Activated naive CD8-positive, alpha-beta T cell treated with anti-CD3 and anti-CD28 coated beads, Interleukin-2, amount 50 U/mL, for 24 hours (primary cell): ENCODE measurements at regions not wholly inside any gene's neighbourhood (a gene's known extent, or its start where the extent isn't known, plus 50 kb on each side); places are given as distances from the start of the nearest gene placed in this dataset.

Experiments used
- ATAC-seq: fragments of 150-1000 bp; cut with Tn5 transposase; one replicate; pipeline ENCODE4 v1.10.0; 2021
- DNase-seq: peaks from one replicate; pipeline ENCODE4 v3.0.0; 2021
- H3K27ac Mint-ChIP-seq: one replicate; pipeline ENCODE4 v1.8.0; 2021; ENCODE audit warnings: mild to moderate bottlenecking, mixed read lengths
- H3K27me3 Mint-ChIP-seq: one replicate; pipeline ENCODE4 v1.8.0; 2021; ENCODE audit warnings: mixed read lengths
- H3K36me3 Mint-ChIP-seq: one replicate; pipeline ENCODE4 v1.8.0; 2021; ENCODE audit warnings: low read depth, mixed read lengths
- H3K4me1 Mint-ChIP-seq: one replicate; pipeline ENCODE4 v1.8.0; 2021; ENCODE audit warnings: mixed read lengths
- H3K4me3 Mint-ChIP-seq: one replicate; pipeline ENCODE4 v1.8.0; 2021; ENCODE audit warnings: mild to moderate bottlenecking, moderate library complexity, mixed read lengths
- H3K9me3 Mint-ChIP-seq: one replicate; pipeline ENCODE4 v1.8.0; 2021; ENCODE audit warnings: mixed read lengths

DNA sequence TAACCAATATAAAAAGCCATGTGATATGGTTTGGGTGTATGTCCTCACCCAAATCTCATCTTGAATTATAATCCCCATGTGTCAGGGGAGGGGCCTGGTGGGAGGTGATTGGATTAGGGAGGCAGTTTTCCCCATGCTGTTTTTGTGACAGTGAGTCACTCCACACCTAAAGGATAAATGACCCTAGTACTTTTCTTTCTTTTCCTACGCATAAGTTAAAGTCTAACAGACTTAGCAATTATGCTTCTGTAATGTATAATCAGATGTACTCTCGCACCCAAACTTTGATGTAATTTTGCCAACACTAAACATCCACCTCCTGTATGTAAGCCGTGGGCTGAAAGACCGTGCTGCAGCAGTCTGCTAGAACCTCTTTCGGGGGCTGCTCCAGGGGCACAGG, 97.2 kb upstream of the DSEL start:
- Mint-ChIP-seq H3K9me3 (no peaks in the 10 kb centered on the region), H3K4me1 (no peaks in the 10 kb centered on the region), H3K27ac (no peak overlapping the region), H3K36me3 (no peaks in the 10 kb centered on the region), H3K27me3 (peaks cover 2% of the 10 kb centered on the region), H3K4me3 (no peak overlapping the region)
- DNase-seq (no peak), ATAC-seq (no peak)

DNA sequence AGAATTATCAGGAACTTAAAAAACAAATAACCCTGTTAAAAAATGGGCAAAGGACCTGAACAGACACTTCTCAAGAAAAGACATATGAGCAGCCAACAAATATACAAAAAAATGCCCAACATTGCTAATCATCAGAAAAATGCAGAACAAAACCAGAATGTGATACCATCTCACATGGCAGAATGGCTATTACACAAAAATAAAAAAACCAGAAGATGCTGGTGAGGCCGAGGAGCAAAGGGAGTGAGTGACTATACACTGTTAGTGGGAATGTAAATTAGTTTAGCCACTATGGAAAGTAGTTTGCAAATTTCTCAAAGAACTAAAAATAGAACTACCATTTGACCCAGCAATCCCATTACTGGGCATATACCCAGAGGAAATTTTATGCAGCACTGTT, 95.8 kb upstream of the DSEL start:
- no peak overlapping the region for H3K27ac Mint-ChIP-seq
- no peaks in the 10 kb centered on the region for H3K9me3 Mint-ChIP-seq
- no peak overlapping the region for H3K4me3 Mint-ChIP-seq
- H3K36me3 Mint-ChIP-seq: no peaks in the 10 kb centered on the region
- DNase-seq (no peak), ATAC-seq (no peak)
- no peaks in the 10 kb centered on the region for H3K4me1 Mint-ChIP-seq
- H3K27me3 Mint-ChIP-seq: peaks cover 2% of the 10 kb centered on the region

DNA sequence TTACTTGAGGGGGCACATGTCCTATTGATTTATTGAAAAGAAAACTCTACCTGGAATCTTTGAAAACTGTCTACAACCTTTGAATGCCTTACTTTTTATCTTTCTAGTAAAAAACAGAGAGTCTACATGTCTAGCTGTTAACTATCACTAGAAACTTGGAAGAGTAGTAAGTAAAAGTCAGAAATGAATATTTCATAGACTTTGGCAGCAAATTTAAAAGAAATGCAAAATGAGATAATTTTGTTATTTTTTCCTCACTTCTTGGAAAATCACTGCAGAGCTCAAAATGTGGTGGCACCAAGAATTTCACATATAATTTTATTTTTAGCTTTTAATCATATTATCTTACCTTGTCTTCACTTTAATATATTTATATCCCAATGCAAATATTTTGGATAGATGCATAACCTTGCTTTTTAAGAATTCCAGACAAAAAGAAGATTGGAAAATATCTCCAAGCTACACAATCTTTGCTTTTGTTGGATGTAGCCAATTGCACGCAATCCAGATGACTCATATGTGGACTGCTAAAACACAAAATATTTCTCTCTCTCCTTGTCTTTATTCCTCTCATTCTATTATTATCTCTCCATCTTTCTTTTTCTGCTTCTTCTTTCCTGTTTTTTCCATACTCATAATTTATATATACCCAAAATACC, 92.2 kb upstream of the DSEL start:
- no peaks in the 10 kb centered on the region for H3K4me1 Mint-ChIP-seq
- H3K4me3 Mint-ChIP-seq: no peak overlapping the region
- peaks cover 2% of the 10 kb centered on the region for H3K27me3 Mint-ChIP-seq
- no peaks in the 10 kb centered on the region for H3K36me3 Mint-ChIP-seq
- peaks cover 10% of the 10 kb centered on the region for H3K9me3 Mint-ChIP-seq
- DNase-seq: no peak
- H3K27ac Mint-ChIP-seq: no peak overlapping the region
- ATAC-seq: no peak

DNA sequence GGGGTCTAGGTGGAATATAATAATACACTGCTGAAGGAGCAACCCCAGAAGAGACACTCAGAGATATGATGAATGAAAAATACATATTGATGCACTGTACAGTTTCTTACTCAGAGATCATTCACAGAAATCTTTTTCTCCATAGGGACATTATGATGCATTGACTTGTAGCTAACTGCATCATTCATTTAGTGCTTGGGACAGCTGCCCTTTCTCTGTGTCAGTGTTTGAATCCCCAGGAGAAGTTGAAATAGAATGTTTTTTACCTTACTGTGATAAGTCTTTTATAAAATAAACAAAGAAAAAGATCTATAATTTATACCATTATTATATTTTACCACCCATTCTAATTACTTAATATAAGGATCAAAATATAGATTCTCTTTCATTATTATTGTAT, 91.7 kb upstream of the DSEL start:
- Mint-ChIP-seq H3K36me3 (no peaks in the 10 kb centered on the region), H3K9me3 (peaks cover 12% of the 10 kb centered on the region), H3K27me3 (peaks cover 2% of the 10 kb centered on the region), H3K4me3 (no peak overlapping the region), H3K27ac (no peak overlapping the region), H3K4me1 (no peaks in the 10 kb centered on the region)
- DNase-seq (no peak), ATAC-seq (no peak)

DNA sequence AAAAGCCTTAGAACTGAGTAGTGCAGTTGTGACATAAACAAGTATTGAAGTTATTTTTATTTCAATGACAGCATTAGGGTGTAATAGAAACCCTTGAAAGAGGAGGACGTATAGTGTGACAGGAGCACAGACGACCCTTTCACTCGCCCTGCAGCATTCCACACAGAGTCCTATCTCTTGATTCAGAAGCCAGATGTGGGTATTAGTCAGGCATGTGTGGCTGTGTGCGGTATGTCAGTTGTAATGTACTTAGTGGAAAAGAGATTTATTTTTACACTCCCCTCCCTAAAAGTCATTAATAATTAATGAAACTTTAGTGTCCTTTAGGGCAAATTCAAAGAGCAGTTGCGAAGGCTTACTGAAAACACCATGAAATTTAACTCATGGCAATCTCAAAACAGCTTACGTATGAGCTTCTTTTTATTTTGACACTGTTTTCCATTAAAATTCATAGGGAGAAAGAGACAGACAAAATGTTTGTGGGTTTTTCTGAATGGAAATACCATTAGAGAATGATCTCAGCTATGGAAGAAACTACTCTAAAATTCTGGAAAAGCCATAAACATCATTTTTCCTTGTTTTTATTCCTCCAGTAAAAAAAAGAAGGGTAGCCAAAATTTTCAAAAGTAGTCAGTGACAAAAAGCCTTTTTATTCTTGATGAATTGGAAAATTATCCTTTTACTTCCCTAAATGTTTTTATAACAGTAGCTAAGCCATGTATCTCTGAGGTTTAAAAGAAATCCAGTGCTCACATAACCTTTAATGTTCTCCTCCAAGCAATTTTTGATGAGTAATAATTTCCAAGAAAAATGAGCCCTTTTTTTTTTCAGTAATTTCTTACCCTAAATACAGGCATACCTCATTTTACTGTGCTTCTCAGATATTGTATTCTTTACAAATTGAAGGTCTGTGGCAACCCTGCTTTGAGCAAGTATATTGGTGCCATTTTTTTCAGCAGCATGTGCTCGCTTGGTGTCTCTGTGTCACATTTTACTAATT, 84.0 kb upstream of the DSEL start:
- no peak overlapping the region for H3K4me3 Mint-ChIP-seq
- H3K27me3 Mint-ChIP-seq: no peaks in the 10 kb centered on the region
- H3K4me1 Mint-ChIP-seq: peaks cover 2% of the 10 kb centered on the region
- no peak for ATAC-seq
- H3K9me3 Mint-ChIP-seq: peaks cover 10% of the 10 kb centered on the region
- no peak overlapping the region for H3K27ac Mint-ChIP-seq
- DNase-seq: no peak
- H3K36me3 Mint-ChIP-seq: no peaks in the 10 kb centered on the region

DNA sequence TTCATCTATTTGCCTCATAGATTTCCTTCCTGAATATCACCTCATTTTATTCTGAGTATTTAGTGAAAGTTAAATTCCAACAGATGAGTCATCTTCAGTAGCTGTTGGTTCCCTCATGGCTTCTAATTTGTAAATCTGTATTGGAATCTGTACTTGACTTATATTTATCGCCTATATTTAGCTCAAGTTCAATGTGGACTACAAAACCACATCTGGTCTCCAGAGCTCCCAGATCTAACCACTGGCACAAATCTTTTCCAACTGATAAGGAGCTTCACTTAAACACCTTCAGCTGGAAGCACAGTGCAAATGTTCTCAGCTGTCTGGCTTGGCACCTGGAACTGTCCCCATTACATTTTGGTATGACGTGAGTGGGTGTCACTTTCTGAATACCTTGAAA, 82.8 kb upstream of the DSEL start:
- H3K27ac Mint-ChIP-seq: no peak overlapping the region

DNA sequence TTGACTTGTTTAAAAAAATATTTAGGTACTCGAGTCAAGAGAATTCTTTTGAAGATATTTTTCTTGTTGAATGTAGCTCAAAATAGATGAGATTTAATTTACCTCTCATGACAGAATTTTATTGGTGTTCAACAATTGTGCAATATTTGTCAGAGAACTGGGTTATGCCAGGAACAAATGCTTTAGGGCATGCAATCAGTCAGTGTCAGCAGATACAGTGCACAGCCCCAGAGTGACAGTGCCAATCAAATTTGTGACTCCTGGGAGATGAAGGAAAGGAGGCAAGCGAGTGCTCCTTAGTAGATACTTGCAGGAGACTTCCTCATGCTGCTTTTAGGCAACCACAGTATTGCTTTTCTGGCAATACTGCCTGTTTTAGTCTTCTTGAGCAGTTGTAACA, 81.2 kb upstream of the DSEL start:
- Mint-ChIP-seq H3K27me3 (peaks cover 3% of the 10 kb centered on the region), H3K4me3 (no peak overlapping the region), H3K36me3 (no peaks in the 10 kb centered on the region), H3K9me3 (peaks cover 8% of the 10 kb centered on the region), H3K4me1 (peaks cover 2% of the 10 kb centered on the region), H3K27ac (no peak overlapping the region)
- ATAC-seq: no peak
- DNase-seq: no peak

More for the DNA sequence above, 82.8 kb upstream of the DSEL start:
- Mint-ChIP-seq H3K9me3 (peaks cover 15% of the 10 kb centered on the region), H3K4me3 (no peak overlapping the region), H3K36me3 (no peaks in the 10 kb centered on the region), H3K4me1 (peaks cover 2% of the 10 kb centered on the region), H3K27me3 (peaks cover 3% of the 10 kb centered on the region)
- no peak for ATAC-seq
- no peak for DNase-seq

DNA sequence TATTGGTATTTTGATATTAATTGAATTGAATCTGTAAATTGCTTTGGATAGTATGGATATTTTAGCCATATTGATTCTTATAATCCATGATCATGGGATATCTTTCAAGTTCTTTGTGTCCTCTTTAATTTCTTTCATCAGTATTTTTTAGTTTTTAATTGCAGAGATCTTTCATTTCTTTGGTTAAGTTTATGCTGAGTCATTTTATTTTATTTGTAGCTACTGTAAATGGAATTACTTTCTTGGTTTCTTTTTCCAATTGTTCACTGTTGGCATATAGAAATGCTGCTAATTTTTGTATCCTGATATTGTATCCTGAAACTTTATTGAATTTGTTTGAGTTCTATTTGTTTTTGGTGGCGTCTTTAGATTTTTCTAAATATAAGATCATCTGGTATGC, 79.5 kb upstream of the DSEL start:
- Mint-ChIP-seq H3K4me3 (no peak overlapping the region), H3K36me3 (no peaks in the 10 kb centered on the region), H3K9me3 (peaks cover 5% of the 10 kb centered on the region), H3K4me1 (peaks cover 2% of the 10 kb centered on the region), H3K27me3 (peaks cover 3% of the 10 kb centered on the region), H3K27ac (no peak overlapping the region)
- DNase-seq (no peak), ATAC-seq (no peak)

DNA sequence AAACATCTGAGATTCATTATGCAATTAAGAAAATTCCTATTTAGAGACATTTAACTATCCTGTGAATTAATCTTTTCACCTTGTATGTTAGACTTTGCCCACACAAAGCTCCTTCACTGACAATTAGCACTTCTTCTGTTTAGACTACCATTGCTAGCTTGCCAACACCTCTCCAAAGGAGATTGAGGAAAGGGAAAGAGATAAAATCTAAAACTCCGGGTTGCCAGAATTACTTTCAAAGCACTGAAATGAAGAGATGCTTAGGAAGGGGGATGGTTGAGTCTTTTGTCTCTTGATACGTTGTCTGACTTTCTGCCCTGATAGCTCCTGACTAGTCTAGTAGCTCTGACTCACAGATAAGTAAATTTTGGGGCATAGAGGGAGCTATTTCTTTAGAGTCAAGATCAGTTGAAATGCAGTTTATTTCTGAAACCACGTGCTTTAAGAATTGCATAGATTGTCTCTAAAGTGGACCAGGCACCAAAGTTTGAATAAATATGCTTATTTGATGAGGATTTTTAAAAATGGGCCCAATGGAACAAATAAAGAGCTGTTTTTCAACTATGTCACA, 74.1 kb upstream of the DSEL start:
- H3K4me1 Mint-ChIP-seq: no peaks in the 10 kb centered on the region
- H3K9me3 Mint-ChIP-seq: peaks cover 5% of the 10 kb centered on the region
- H3K4me3 Mint-ChIP-seq: no peak overlapping the region
- DNase-seq (no peak), ATAC-seq (no peak)
- peaks cover 3% of the 10 kb centered on the region for H3K27me3 Mint-ChIP-seq
- no peak overlapping the region for H3K27ac Mint-ChIP-seq
- no peaks in the 10 kb centered on the region for H3K36me3 Mint-ChIP-seq

DNA sequence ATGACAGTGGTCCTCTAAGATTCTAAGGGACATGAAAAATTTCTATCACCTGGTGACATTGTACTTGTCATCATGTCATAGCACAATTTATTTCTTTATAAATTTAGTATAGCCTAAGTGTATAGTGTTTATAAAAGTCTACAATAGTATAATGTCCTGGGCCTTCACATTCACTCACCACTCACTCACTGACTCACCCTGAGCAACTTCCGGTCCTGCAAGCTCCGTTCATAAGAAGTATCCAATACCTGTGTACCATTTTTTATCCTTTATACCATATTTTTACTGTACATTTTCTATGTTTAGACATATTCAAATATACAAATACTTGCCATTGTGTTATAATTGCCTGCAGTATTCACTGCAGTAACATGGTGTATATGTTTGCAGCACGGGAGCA, 72.8 kb upstream of the DSEL start:
- ATAC-seq: no peak
- no peaks in the 10 kb centered on the region for H3K4me1 Mint-ChIP-seq
- DNase-seq: no peak
- no peak overlapping the region for H3K4me3 Mint-ChIP-seq
- H3K9me3 Mint-ChIP-seq: no peaks in the 10 kb centered on the region
- no peaks in the 10 kb centered on the region for H3K27me3 Mint-ChIP-seq
- H3K27ac Mint-ChIP-seq: no peak overlapping the region
- H3K36me3 Mint-ChIP-seq: no peaks in the 10 kb centered on the region

DNA sequence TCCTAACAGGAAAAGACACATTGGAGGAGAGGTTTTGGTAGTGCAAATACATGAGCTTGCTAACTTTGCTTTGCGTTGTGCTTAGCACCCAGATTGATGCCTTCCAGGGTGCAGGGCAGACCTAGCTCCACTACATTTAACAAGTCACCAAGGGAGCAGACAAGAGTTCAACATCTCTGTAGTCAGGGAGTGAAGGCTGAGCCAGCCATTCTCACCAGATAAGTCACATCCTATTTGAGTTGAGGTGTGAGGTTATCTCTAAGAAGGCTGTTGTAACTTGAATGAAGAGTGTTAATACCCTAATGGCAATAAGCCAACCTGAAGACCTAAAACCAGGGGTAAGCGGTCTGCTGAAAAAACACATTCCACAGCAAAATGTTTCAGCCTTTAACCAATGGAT, 69.6 kb upstream of the DSEL start:
- H3K9me3 Mint-ChIP-seq: no peaks in the 10 kb centered on the region

DNA sequence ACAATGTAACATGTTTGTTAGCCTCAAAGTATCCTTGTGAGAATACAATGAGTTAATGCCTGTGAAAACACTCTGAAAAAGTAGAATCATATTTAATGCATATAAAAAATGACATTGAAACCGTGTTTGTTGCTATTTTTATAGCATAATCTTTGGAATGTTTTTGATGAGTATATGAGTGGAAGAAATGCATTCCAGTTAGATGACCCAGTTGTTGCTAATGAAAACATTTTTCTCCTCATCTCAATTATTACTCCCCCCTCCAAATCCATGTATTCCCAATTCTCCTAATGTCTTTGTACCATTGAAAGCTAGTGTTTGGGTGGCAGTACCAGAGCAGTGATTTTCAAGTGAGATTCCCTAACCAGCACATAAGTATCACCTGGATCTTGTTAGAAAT, 67.1 kb upstream of the DSEL start:
- Mint-ChIP-seq H3K9me3 (no peaks in the 10 kb centered on the region), H3K27ac (no peak overlapping the region), H3K4me3 (no peak overlapping the region), H3K4me1 (no peaks in the 10 kb centered on the region), H3K36me3 (no peaks in the 10 kb centered on the region), H3K27me3 (no peaks in the 10 kb centered on the region)
- DNase-seq (no peak), ATAC-seq (no peak)

More for the DNA sequence above, 69.6 kb upstream of the DSEL start:
- no peak overlapping the region for H3K27ac Mint-ChIP-seq
- DNase-seq (no peak), ATAC-seq (no peak)
- no peaks in the 10 kb centered on the region for H3K36me3 Mint-ChIP-seq
- H3K4me3 Mint-ChIP-seq: no peak overlapping the region
- no peaks in the 10 kb centered on the region for H3K4me1 Mint-ChIP-seq
- no peaks in the 10 kb centered on the region for H3K27me3 Mint-ChIP-seq

DNA sequence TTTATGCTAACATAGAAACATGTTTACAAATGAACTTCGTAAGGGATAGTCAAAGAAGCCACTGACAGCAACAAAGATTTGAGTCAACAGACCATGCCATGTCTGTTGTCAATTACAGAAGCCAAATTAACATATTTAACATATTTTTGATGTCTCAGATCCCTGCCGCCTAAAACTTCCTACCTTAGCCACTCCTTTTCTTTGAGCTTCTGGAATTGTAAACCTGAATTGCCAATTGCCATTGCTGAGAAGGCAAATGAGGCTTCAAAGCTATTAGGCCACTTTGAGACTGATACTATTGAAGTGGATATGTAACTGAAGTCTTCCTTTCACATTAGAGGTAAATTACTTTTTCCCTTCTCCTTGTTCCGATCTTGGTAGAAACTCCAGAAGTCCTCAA, 66.0 kb upstream of the DSEL start:
- ATAC-seq (no peak), DNase-seq (no peak)
- Mint-ChIP-seq H3K4me3 (no peak overlapping the region), H3K36me3 (no peaks in the 10 kb centered on the region), H3K9me3 (no peaks in the 10 kb centered on the region), H3K27me3 (no peaks in the 10 kb centered on the region), H3K27ac (no peak overlapping the region), H3K4me1 (no peaks in the 10 kb centered on the region)

DNA sequence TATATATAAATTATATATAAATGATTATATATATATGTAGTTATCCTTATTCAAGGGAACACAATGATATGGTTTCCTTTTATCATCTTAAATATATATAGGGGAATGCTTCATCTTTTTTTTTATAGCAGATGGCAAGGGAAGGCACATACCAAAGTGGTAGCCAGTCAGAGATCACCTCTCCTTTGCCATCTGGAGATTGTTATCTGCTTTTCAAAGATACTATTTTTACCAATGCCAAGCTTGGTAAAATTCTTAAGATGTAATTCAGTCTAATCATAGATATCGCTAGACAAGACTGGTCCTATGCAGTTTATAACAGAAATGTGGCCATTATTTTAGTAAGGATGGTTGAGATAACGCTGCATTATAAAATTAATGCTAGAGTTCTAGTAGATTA, 64.7 kb upstream of the DSEL start:
- Mint-ChIP-seq H3K27ac (no peak overlapping the region), H3K4me3 (no peak overlapping the region), H3K4me1 (no peaks in the 10 kb centered on the region), H3K9me3 (no peaks in the 10 kb centered on the region), H3K27me3 (no peaks in the 10 kb centered on the region), H3K36me3 (no peaks in the 10 kb centered on the region)
- ATAC-seq (no peak), DNase-seq (no peak)

DNA sequence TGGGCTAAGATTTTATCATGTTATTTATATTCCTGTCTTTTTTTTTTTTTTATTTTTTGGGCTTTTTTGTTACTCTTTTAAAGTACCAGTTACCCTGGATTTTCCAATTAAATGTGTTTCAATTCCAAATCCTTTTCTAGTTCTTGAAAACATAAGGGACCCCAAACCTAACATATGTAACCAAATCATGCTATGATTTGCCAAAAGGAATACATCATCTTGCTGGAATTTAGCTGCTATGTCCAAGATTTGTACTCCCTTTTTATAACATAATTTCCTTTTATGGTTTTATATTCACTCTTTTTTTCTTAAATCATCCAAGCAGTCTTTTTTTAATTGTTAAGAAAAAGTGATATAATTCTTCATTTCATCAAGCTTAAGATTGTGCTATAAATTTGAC, 60.9 kb upstream of the DSEL start:
- ATAC-seq: no peak
- Mint-ChIP-seq H3K4me3 (no peak overlapping the region), H3K27me3 (no peaks in the 10 kb centered on the region), H3K36me3 (no peaks in the 10 kb centered on the region), H3K4me1 (no peaks in the 10 kb centered on the region), H3K9me3 (no peaks in the 10 kb centered on the region), H3K27ac (no peak overlapping the region)
- DNase-seq: no peak
